Right lobe of liver (tissue), 6 donors: ENCODE measurements at regions not wholly inside any gene's neighbourhood (a gene's known extent, or its start where the extent isn't known, plus 50 kb on each side); places are given as distances from the start of the nearest gene placed in this dataset.

Experiments used
- ATAC-seq, 4 donors: fragments of 200-7000 bp; cut with Tn5 transposase; one replicate each; pipeline ENCODE4 v1.9.1; 2020; ENCODE audit warnings: mild to moderate bottlenecking in 4 of 4, moderate library complexity in 4 of 4
- DNase-seq, 3 donors: peaks; one replicate each; pipeline ENCODE4 v3.0.0-alpha.2; 2020
- H3K27ac ChIP-seq, 3 donors: fragments of 200-600 bp; one replicate each; pipeline ENCODE4 v1.8.0; 2022
- H3K27me3 ChIP-seq, 2 donors: fragments of 200-600 bp; one replicate each; pipeline ENCODE4 v1.8.0; 2022
- H3K36me3 ChIP-seq, 4 donors: fragments of 200-600 bp; sonication (generic) in 1 of 4; one replicate each; pipeline versions ENCODE4 v1.5.1 to v1.8.0; 2017 to 2022; ENCODE audit warnings: control low read depth in 1 of 4
- H3K4me1 ChIP-seq, 4 donors: fragments of 200-600 bp; sonication (generic) in 1 of 4; one replicate each; pipeline versions ENCODE4 v1.5.1 to v1.8.0; 2017 to 2022; ENCODE audit warnings: control low read depth in 1 of 4
- H3K4me3 ChIP-seq, 3 donors: fragments of 200-600 bp; one replicate each; pipeline ENCODE4 v1.8.0; 2022
- H3K9me3 ChIP-seq, 4 donors: fragments of 200-600 bp; sonication (generic) in 1 of 4; one replicate each; pipeline versions ENCODE4 v1.5.1 to v1.8.0; 2017 to 2022; ENCODE audit warnings: control low read depth in 1 of 4
- POLR2A ChIP-seq: fragments of 450-650 bp; IDR thresholded peaks from one replicate; pipeline ENCODE4 v1.6.1; 2017; ENCODE audit warnings: antibody characterized with exemption, mild to moderate bottlenecking
- WGBS: methylation state at CpG from one replicate; pipeline ENCODE4 v1.1.6; 2018; ENCODE audit warnings: low coverage, low lambda C conversion rate; ENCODE audit not compliant: insufficient coverage; ENCODE audit errors: missing lambda C conversion rate; 5-methylcytosine and 5-hydroxymethylcytosine counted together
- intact Hi-C, 2 donors: fragments of 100-400 bp; cut with DNase I; formaldehyde crosslinking; loops; one replicate each; pipeline versions ENCODE4 v1.11.2 to v1.14.1; 2022
- TF ChIP-seq, protein P1 (sequence below), 4 donors: fragments of 200-600 bp in 3 of 4; fragments of 450-650 bp in 1 of 4; IDR thresholded peaks; one replicate each; pipeline versions ENCODE4 v1.5.1 to v1.8.0; 2016 to 2022; ENCODE audit warnings: antibody characterized with exemption in 4 of 4, mild to moderate bottlenecking in 2 of 4
- donor health status: DM: no; HTN: yes; CAD: no.
- donor health status: DM: no; HTN: no; CAD: no.
- donor health status: DM: no; HTN: no; CAD: no.
- donor health status: DM: no; HTN: yes; CAD: no.
- donor health status: DM: no; HTN: yes; CAD: no.

- H3K4me1 ChIP-seq = no peaks in the 10 kb centered on the region
- DNase-seq = no peak
- no peak for TF ChIP-seq POLR2A
- TF ChIP-seq, protein P1, sequence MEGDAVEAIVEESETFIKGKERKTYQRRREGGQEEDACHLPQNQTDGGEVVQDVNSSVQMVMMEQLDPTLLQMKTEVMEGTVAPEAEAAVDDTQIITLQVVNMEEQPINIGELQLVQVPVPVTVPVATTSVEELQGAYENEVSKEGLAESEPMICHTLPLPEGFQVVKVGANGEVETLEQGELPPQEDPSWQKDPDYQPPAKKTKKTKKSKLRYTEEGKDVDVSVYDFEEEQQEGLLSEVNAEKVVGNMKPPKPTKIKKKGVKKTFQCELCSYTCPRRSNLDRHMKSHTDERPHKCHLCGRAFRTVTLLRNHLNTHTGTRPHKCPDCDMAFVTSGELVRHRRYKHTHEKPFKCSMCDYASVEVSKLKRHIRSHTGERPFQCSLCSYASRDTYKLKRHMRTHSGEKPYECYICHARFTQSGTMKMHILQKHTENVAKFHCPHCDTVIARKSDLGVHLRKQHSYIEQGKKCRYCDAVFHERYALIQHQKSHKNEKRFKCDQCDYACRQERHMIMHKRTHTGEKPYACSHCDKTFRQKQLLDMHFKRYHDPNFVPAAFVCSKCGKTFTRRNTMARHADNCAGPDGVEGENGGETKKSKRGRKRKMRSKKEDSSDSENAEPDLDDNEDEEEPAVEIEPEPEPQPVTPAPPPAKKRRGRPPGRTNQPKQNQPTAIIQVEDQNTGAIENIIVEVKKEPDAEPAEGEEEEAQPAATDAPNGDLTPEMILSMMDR (IDR thresholded peaks at IDR 0.05) = no peak
- no peak overlapping the region for H3K27ac ChIP-seq
- intact Hi-C loops = no loop called here
- H3K9me3 ChIP-seq = no peaks in the 10 kb centered on the region
- no peaks in the 10 kb centered on the region for H3K27me3 ChIP-seq
- no peak for ATAC-seq
- H3K4me3 ChIP-seq = no peak overlapping the region
- H3K36me3 ChIP-seq = no peaks in the 10 kb centered on the region
- 52% methylated on average over 8 of the region's 9 CpGs for WGBS
These were observed 430.5 kb downstream of the SLC4A3 start for GRCh38 chr2:220057916-220058315.

- DNase-seq = no peak
These were observed 436.9 kb downstream of the SLC4A3 start for GRCh38 chr2:220064111-220065030.

GRCh38 chr2:220065581-220065980 lies 438.2 kb downstream of the SLC4A3 start:
- Histone ChIP-seq H3K27ac (no peak overlapping the region), H3K4me1 (no peaks in the 10 kb centered on the region), H3K4me3 (no peak overlapping the region), H3K36me3 (no peaks in the 10 kb centered on the region), H3K27me3 (no peaks in the 10 kb centered on the region), H3K9me3 (no peaks in the 10 kb centered on the region)
- WGBS = 33% methylated on average over 1 of the region's 2 CpGs
- no peak for ATAC-seq
- DNase-seq = no peak
- intact Hi-C loops = no loop called here
- no peak for TF ChIP-seq POLR2A
- TF ChIP-seq, protein P1 (IDR thresholded peaks at IDR 0.05) = no peak

More at GRCh38 chr2:220064111-220065030, 436.9 kb downstream of the SLC4A3 start:
- H3K4me3 ChIP-seq = no peak overlapping the region
- no peaks in the 10 kb centered on the region for H3K9me3 ChIP-seq
- no peak overlapping the region for H3K27ac ChIP-seq
- no peaks in the 10 kb centered on the region for H3K27me3 ChIP-seq
- WGBS = 24% methylated on average over 9 of the region's 13 CpGs
- ATAC-seq = no peak
- TF ChIP-seq, protein P1 (IDR thresholded peaks at IDR 0.05) = no peak
- no peak for TF ChIP-seq POLR2A
- H3K4me1 ChIP-seq = no peaks in the 10 kb centered on the region
- intact Hi-C loops = no loop called here
- H3K36me3 ChIP-seq = no peaks in the 10 kb centered on the region

DNA sequence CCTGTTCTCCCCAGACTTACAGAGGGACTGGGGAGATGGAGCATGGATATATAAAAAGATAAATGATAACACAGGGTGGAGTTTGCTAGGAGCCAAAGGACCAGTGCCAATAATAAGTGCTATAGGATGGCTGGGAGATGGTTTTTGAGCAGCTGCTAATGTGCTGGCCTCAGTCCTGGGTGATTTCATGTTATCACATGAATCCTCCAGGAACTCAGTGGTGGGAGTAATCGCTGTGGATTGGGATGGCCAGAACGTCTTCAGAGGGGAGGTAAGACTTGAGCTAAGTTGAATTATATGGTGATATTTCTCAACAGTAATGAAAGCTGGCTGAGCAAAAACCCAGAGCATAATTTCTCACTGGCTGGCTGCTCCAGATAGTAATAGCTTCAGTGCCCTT lies 441.4 kb downstream of the SLC4A3 start:
- intact Hi-C loops = no loop called here

More for the DNA sequence above, 441.4 kb downstream of the SLC4A3 start:
- H3K36me3 ChIP-seq = no peaks in the 10 kb centered on the region
- no peak for TF ChIP-seq POLR2A
- TF ChIP-seq, protein P1 (IDR thresholded peaks at IDR 0.05) = no peak
- H3K27me3 ChIP-seq = no peaks in the 10 kb centered on the region
- ATAC-seq = no peak
- no peaks in the 10 kb centered on the region for H3K4me1 ChIP-seq
- H3K27ac ChIP-seq = no peak overlapping the region
- no peak for DNase-seq
- WGBS = 18% methylated on average over 2 of the region's 2 CpGs
- no peak overlapping the region for H3K4me3 ChIP-seq
- no peaks in the 10 kb centered on the region for H3K9me3 ChIP-seq
